K562 (cell line): ENCODE measurements at regions not wholly inside any gene's neighbourhood (a gene's known extent, or its start where the extent isn't known, plus 50 kb on each side); places are given as distances from the start of the nearest gene placed in this dataset.

Source experiments
- ATAC-seq: fragments of 200-7000 bp; cut with Tn5 transposase; 3 replicates; pipeline ENCODE4 v1.9.1; 2020; ENCODE audit warnings: moderate library complexity
- BruUV-seq: library from RNA; stranded (reverse); fragments of 400-500 nt; replicated peaks from 2 replicates; lab custom pipeline; 2021; lab: Mats Ljungman, UMichigan
- CTCF ChIA-PET: fragments of 300-600 bp; formaldehyde crosslinking; extraction: SDS; loops from one replicate; lab custom pipeline; 2021; ENCODE audit warnings: low intra/inter-chr PET ratio; lab: Yijun Ruan, JAX
- POLR2A ChIA-PET: fragments of 300-600, 350-650 bp; sonication (Branson Sonifier 250); formaldehyde crosslinking; extraction: SDS; loops from one replicate; lab custom pipeline; 2021; ENCODE audit warnings: antibody characterized with exemption, inconsistent platforms; lab: Yijun Ruan, JAX
- DNase-seq, 4 experiments: peaks; one replicate each; pipeline versions ENCODE4 v3.0.0 to v3.0.0-alpha.2; 2011 to 2018; ENCODE audit warnings: low spot score in 3 of 4, mixed read lengths in 3 of 4; ENCODE audit errors: extremely low read depth in 1 of 4
- FAIRE-seq: peaks from 2 replicates; lab custom pipeline; 2011; peaks lifted over from hg19 to GRCh38; lab: Jason Lieb, UNC
- H2AFZ ChIP-seq: 2 replicates; pipeline ENCODE4 v1.6.0; 2011; ENCODE audit warnings: low read depth, low read length, control low read depth, inconsistent platforms
- H3K27ac ChIP-seq: fragments of 200-600 bp; 3 replicates; pipeline ENCODE4 v1.8.0; 2011; ENCODE audit warnings: low read depth, mild to moderate bottlenecking, control low read depth, inconsistent platforms, low read length, moderate library complexity, mixed read lengths; ENCODE audit errors: extremely low read depth
- H3K27me3 ChIP-seq, 2 experiments: fragments of 300-600 bp in 1 of 2; 2 replicates in 1 of 2; 3 replicates in 1 of 2; pipeline versions ENCODE4 v1.6.0 to v1.8.0; 2011; ENCODE audit warnings: inconsistent platforms in 2 of 2, low read length in 2 of 2, mild to moderate bottlenecking in 1 of 2, mixed read lengths in 1 of 2, moderate library complexity in 1 of 2; ENCODE audit not compliant: control insufficient read depth in 2 of 2, insufficient read depth in 2 of 2
- H3K36me3 ChIP-seq: fragments of 300-600 bp; 3 replicates; pipeline ENCODE4 v1.8.0; 2011; ENCODE audit warnings: mild to moderate bottlenecking, low read length, inconsistent platforms; ENCODE audit not compliant: control insufficient read depth, insufficient read depth
- H3K4me1 ChIP-seq, 2 experiments: fragments of 200-600 bp in 1 of 2; replicated peaks in 1 of 2; 2 replicates in 1 of 2; 3 replicates in 1 of 2; pipeline versions ENCODE4 v1.5.1 to v1.8.0; 2011; ENCODE audit warnings: inconsistent platforms in 2 of 2, low read length in 2 of 2, mild to moderate bottlenecking in 1 of 2, mixed read lengths in 1 of 2, moderate library complexity in 1 of 2; ENCODE audit not compliant: control insufficient read depth in 2 of 2, insufficient read depth in 2 of 2
- H3K4me2 ChIP-seq: 2 replicates; pipeline ENCODE4 v1.6.1; 2011; ENCODE audit warnings: low read length, control low read depth, inconsistent platforms, mixed read lengths; ENCODE audit not compliant: insufficient read depth
- H3K4me3 ChIP-seq: fragments of 200-600 bp; sonication (generic), shearing (Covaris generic); 2 replicates; pipeline ENCODE4 v1.5.1; 2016; ENCODE audit warnings: control low read depth, inconsistent platforms
- H3K79me2 ChIP-seq: fragments of 200-600 bp; 3 replicates; pipeline ENCODE4 v1.8.0; 2011; ENCODE audit warnings: low read length, inconsistent platforms; ENCODE audit not compliant: control insufficient read depth, insufficient read depth
- H3K9ac ChIP-seq, 2 experiments: 2 replicates each; pipeline versions ENCODE4 v1.6.0 to v1.6.1; 2011; ENCODE audit warnings: low read depth in 2 of 2, low read length in 2 of 2, control low read depth in 1 of 2, inconsistent platforms in 1 of 2, mild to moderate bottlenecking in 1 of 2, mixed read lengths in 1 of 2; ENCODE audit not compliant: insufficient read depth in 1 of 2
- H3K9me1 ChIP-seq: one replicate; pipeline ENCODE4 v1.6.0; 2011; ENCODE audit warnings: inconsistent platforms, mild to moderate bottlenecking, low read length, moderate library complexity; ENCODE audit not compliant: control insufficient read depth, insufficient read depth
- H3K9me3 ChIP-seq: replicated peaks from 2 replicates; pipeline ENCODE4 v1.5.1; 2011; ENCODE audit warnings: low read depth, low read length, inconsistent platforms; ENCODE audit not compliant: control insufficient read depth, insufficient read depth
- H4K20me1 ChIP-seq: replicated peaks from 2 replicates; pipeline ENCODE4 v1.6.1; 2011; ENCODE audit warnings: low read length, inconsistent platforms, mixed read lengths; ENCODE audit not compliant: control insufficient read depth, insufficient read depth
- ATF4 ChIP-seq: fragments of 450-650 bp; formaldehyde crosslinking; IDR thresholded peaks from 2 replicates; pipeline ENCODE4 v1.4.0; 2022; ENCODE audit warnings: mild to moderate bottlenecking, moderate library complexity
- ERF ChIP-seq: fragments of 450-650 bp; formaldehyde crosslinking; IDR thresholded peaks from 2 replicates; pipeline ENCODE4 v1.4.0; 2020; ENCODE audit warnings: mild to moderate bottlenecking, mixed read lengths
- MECOM ChIP-seq: fragments of 250-450 bp; sonication (Bioruptor Pico); IDR thresholded peaks from 2 replicates; pipeline ENCODE4 v1.8.0; 2022; ENCODE audit warnings: inconsistent platforms
- MTA3 ChIP-seq: fragments of 450-650 bp; formaldehyde crosslinking; IDR thresholded peaks from 2 replicates; pipeline ENCODE4 v1.6.1; 2017; ENCODE audit warnings: mild to moderate bottlenecking, borderline replicate concordance
- RBM17 ChIP-seq: fragments of 200-400 bp; formaldehyde crosslinking; IDR thresholded peaks from 2 replicates; pipeline ENCODE4 v1.6.1; 2017; ENCODE audit warnings: low read depth, mild to moderate bottlenecking, low read length, borderline replicate concordance
- RFX1 ChIP-seq: fragments of 450-650 bp; IDR thresholded peaks from 2 replicates; pipeline ENCODE4 v1.6.1; 2016; ENCODE audit warnings: mild to moderate bottlenecking, moderate library complexity
- THAP7 ChIP-seq: fragments of 250-450 bp; sonication (Bioruptor Pico); IDR thresholded peaks from 2 replicates; pipeline ENCODE4 v1.5.0; 2021
- TRIM24 ChIP-seq, 2 experiments: fragments of 450-650 bp; IDR thresholded peaks; 2 replicates each; pipeline ENCODE4 v1.6.1; 2016
- ZBTB49 ChIP-seq: sonication (generic); formaldehyde crosslinking; IDR thresholded peaks from 2 replicates; pipeline ENCODE4 v1.8.0; 2022; ENCODE audit warnings: missing genetic modification reagents, mild to moderate bottlenecking, borderline replicate concordance
- ZNF146 ChIP-seq: IDR thresholded peaks from one replicate; pipeline ENCODE4 v1.6.1; 2018; ENCODE audit warnings: missing compliant biosample characterization; ENCODE audit not compliant: unreplicated experiment
- ZNF274 ChIP-seq: IDR thresholded peaks from 2 replicates; pipeline ENCODE4 v1.6.1; 2011; ENCODE audit warnings: low read depth, mild to moderate bottlenecking, low read length, moderate library complexity, borderline replicate concordance
- ZNF507 ChIP-seq: conservative IDR thresholded peaks from 2 replicates; pipeline ENCODE4 v1.6.1; 2017; ENCODE audit warnings: missing genetic modification characterization, missing compliant biosample characterization
- ZNF561 ChIP-seq: fragments of 450-650 bp; formaldehyde crosslinking; conservative IDR thresholded peaks from 2 replicates; pipeline ENCODE4 v1.4.0; 2020; ENCODE audit warnings: mild to moderate bottlenecking, moderate library complexity
- WGBS: fragments of 100-300 bp; shearing (Covaris generic); methylation state at CpG from one replicate; pipeline ENCODE4 v1.1.6; 2016; ENCODE audit warnings: low coverage, mixed read lengths; ENCODE audit not compliant: insufficient coverage; ENCODE audit errors: missing lambda C conversion rate; 5-methylcytosine and 5-hydroxymethylcytosine counted together
- in situ Hi-C: fragments of 300-500 bp; cut with MboI; formaldehyde crosslinking; loops from 4 replicates; pipeline ENCODE4 v1.15.0; 2018; ENCODE audit warnings: inconsistent platforms, mixed read lengths
- intact Hi-C: fragments of 100-400 bp; cut with micrococcal nuclease; formaldehyde crosslinking; loops from 2 replicates; pipeline ENCODE4 v1.14.2; 2022

GRCh38 chr2:4427083-4427482 lies 723.7 kb downstream of the DCDC2C start (continued):
- TF ChIP-seq ATF4 (no peak), RBM17 (no peak), MECOM (CRISPR knock-in tag) (no peak), RFX1 (no peak), ZNF274 (no peak), ZNF561 (CRISPR knock-in tag) (no peak), ERF (no peak), MTA3 (no peak)

GRCh38 chr2:4445821-4446220 lies 742.4 kb downstream of the DCDC2C start:
- CTCF ChIA-PET = no interaction called here
- POLR2A ChIA-PET = no interaction called here
- no TSS peak for BruUV-seq

More at GRCh38 chr2:4445821-4446220, 742.4 kb downstream of the DCDC2C start:
- Histone ChIP-seq H3K27ac (no peak overlapping the region), H3K27me3 (no peaks in the 10 kb centered on the region), H3K4me1 (no peaks in the 10 kb centered on the region), H3K4me2 (no peak overlapping the region), H3K9ac (no peak overlapping the region), H3K9me1 (no peaks in the 10 kb centered on the region), H4K20me1 (no peaks in the 10 kb centered on the region), H3K79me2 (no peaks in the 10 kb centered on the region), H3K36me3 (no peaks in the 10 kb centered on the region), H2AFZ (no peak overlapping the region), H3K9me3 (0 out of 2 replicates have a peak, but pooled peaks cover 2% of the 10 kb centered on the region), H3K4me3 (no peak overlapping the region)
- DNase-seq (peak in 1 of 4 experiments; percentile 1), FAIRE-seq (no peak), ATAC-seq (no peak)
- intact Hi-C loops (no loop called here), in situ Hi-C loops (no loop called here)
- TF ChIP-seq TRIM24 (IDR thresholded peaks at IDR 0.05) (no peak), THAP7 (CRISPR knock-in tag) (no peak), ZNF146 (CRISPR knock-in tag) (no peak), ZBTB49 (CRISPR knock-in tag) (no peak), ZNF507 (tag) (no peak)
- WGBS = under 1% methylated on average over 8 of the region's 8 CpGs
